IPS DF 4.7 (cell line): ENCODE measurements at regions not wholly inside any gene's neighbourhood (a gene's known extent, or its start where the extent isn't known, plus 50 kb on each side); places are given as distances from the start of the nearest gene placed in this dataset.
"Not testable (repeated sequence)": the region's sequence is repeated elsewhere in the genome, so short reads cannot be mapped to it uniquely, and the experiment has no call there.

Experiments used
- DNase-seq: peaks from one replicate; pipeline ENCODE4 v3.0.0-alpha.2; 2013; ENCODE audit warnings: low spot score; ENCODE audit errors: extremely low read depth

DNA sequence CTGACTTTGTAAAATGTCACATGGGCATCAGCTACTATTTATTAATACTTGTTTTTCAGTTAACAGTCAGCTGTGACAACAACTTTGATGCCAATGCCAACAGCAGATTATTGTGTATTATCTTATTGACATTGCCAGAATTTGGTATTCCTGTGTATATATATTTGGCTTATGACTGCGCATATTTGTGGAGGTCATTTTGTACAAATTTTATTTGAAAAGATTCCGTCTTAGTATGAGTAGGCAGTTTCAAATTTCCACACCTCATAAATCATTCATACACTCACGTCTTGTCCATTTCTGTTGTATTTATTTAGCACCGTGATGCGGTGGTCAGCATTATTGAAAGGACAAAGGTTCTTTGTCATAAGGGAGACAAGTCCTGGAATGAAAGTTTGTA is 558.2 kb upstream of the NDST4 start:
- DNase-seq = no peak

DNA sequence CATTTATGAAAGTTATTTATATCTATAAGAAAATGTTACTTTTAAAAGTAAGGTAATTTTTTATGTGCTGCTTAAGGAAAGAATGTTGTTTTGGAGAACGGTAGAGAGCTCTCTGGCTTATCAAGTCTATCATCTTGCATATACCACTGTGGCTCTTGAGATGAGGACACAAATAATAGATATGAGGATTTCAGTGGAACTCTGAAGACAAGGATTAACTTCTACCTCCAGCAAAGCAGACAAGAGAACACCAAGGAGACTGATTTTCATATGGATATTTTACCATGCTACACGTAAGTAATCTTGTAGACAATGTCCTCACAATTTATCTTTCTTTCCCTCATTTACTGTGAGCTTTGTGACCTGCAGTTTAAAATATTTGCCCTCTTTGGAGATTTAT is 557.5 kb upstream of the NDST4 start:
- no peak for DNase-seq

DNA sequence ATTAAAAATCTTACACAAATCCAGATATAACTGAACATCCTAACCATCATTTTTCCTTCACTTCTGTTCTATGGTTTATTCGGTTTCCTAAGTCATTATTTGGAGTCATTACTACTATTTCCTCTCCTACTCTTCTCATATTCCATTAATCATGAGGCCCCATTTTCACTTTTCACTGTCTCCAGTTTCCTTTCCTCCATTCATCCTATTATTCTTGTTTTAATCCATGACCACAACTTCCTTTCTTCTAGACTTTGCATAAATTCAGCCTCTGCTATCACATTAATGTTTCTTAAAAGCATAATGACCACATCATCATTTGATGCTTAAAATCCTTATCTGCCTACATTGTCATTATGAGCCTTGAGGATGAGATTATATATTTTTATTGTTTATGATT is 555.0 kb upstream of the NDST4 start:
- no peak for DNase-seq

DNA sequence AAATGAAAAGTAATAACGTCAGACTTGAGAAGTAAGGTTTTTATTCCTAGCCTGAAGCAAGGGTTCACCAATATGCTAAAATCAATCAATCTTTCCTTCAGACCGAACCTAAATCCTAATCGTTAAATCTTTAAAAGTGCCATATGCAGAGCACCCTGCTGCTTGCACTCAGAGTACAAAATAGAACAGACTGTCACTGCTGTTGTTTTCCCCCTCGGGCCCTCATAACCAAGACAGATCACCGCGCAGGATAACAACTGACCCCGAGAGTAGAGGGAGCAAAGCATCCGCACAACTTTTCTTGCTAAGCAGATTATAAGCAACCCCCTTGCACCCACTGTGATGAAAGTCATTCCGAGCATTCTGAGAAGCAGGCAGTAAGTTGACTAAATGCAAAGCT is 550.9 kb upstream of the NDST4 start:
- no peak for DNase-seq

DNA sequence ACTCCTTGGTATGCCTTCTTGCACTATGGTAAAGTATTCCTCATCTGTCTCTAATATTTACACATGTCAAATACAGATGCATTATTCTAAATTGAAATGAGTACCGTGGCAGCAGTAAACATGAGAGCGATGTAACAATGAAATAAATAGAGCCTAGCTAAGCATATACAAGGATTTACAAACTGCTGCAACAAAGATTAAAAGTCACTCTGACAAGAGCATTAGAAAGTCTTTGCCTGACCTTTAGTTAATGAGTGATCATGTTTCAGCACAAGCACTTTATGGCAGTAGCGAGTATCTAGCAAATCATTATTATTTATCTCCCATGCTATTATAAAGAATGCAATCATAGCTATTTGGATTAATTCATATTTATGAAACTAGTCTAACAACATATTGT is 547.0 kb upstream of the NDST4 start:
- no peak for DNase-seq

DNA sequence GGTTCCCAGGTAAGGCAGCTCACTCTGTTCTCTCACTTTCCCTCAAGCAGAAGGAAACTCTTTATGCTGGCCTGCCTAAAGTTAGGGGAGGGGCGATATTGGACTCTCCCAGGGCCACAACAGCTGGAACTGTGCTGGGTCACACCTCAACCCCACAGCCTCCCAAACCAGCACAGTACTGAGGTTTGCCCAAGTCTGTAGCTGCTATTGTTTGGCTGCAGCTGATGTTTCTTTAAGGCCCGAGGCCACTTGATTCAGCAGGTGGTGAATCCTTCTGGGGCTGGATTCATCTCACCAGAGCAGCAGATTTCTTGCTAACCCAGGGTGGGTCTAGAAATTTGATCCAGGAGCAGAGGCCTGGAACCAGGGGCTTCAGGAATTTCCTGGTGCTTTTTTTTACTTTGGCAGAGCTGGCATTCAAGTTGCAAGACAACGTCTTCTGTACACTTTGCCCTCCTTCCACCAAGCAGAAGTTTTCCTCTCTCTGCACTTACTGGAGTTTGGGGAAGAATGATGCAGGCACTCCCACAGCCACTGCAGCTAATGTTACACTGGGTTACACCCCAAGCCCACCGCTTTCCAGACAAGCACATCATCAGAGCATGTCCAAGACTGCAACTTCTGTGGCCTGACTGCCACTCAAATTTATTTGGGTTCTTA is 544.7 kb upstream of the NDST4 start:
- DNase-seq = no peak

DNA sequence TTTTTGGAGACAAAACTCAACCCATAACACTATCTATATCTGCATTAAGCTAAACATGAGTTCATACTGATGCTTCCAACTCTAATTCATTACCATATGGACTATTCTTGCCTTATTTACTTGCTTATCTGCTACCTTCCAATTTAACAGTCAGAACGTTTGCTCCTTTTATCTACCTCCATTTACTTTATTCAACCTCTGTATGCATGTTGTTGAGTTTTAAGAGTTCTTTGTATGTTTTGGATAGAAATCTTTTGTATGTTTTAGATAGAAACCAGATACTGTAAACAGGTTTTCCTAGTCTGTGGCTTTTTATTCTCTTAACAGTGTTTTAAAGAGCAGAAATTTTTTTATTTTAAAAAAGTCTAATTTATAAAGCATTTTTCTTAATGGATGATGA is 542.2 kb upstream of the NDST4 start:
- DNase-seq = no peak

DNA sequence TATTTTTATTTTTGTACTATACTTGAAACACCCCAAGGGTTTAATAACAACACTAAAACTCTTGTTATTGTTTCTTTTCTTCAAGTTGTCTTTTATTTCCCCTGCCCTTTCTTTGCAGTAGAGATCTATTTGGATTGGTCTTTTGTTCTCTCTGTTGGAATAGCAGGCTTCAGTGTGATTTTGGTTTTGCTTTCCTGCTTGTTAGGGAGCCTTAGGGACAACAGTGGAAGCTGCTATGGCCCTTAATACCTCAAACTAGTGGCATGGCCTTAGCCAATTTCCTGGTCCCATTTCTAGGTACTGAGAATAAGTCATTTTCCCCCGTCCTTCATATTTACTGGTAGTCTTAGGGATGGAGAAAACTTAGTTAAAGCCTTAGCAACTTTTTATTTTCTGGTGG is 535.4 kb upstream of the NDST4 start:
- no peak for DNase-seq

DNA sequence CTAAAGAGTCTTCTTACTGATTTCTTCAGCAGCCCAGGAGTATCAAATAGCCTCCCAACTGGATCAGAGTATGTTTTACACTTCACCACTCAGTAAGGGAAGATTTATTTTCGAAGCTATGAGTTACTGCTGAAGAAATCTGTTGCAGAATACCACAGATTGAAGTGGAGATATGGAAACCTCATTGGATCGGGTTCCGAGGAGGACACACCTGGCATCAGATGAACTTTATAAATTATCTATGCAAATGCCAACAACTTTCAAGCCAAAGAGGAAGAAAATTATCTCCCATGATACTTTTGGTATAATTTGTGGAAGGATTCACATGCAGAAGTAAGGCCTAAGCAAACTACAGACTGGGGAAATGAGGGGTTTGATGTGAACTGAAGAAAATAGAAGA is 515.9 kb upstream of the NDST4 start:
- DNase-seq = no peak

DNA sequence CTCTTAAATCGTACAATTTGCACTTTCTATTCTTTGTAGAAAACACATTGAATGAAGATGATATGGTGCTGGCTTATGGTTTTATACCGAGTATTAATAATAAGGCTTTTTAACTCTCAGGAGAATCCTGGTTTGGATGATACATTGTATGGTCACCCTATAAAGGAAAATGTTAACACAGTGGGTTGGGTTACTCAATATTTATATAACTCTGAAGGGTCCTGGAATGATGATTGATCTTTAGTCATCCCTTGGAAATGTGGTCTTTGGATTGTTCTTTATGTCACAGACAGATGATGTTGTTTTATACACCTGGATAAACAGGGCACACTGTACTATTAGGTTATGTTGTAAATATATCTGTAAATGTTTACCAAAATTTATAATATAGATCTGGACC is 496.2 kb upstream of the NDST4 start:
- no peak for DNase-seq

DNA sequence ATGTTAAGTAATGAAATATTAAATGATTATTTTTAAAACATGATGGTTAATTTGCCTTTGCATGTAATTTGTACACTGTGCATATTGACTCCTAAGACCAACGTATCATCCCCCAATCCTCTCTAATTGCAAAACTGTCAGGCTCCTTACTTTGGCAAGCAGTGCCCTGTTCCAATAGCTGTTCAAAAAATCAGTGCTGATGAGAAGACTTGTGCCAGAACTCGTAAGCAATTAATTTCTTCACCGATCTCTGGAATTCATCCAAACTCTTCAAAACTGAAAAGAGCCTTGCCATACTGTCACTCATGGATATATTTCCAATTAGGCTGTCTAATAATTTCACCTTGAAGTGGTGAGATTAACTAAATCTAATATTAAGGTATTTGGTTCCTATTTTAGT is 493.9 kb upstream of the NDST4 start:
- no peak for DNase-seq

DNA sequence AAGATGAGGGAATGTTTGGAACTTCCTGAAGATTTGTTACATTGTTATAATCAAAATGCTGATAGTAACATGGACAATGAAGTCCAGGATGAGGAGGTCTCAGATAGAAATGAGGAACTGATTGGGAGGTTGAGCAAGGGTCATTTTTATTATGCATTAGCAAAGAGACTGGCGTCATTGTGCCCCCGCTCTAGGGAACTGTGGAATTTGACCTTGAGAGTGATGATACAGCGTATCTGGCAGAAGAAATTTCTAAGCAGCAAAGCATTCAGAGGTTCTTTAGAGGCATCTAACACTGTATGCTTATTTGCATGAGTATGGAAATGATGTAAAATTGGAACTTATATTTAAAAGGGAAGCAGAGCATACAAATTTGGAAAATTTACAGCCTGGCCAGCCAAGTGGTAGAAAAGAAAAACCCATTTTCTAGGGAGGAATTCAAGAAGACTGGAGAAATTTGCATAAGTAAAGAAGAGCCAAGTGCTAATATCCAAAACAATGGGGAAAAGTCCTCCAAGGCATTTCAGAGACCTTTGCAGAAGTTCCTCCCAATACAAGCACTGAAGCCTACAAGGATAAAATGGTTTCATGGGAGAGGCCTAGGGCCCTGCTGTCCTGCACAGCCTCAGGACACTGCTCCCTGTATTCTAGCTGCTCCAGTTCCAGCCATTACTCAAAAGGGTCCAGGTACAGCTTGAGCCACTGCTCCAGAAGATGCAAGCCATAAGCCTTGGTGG is 483.0 kb upstream of the NDST4 start:
- peak; percentile 53 for DNase-seq

DNA sequence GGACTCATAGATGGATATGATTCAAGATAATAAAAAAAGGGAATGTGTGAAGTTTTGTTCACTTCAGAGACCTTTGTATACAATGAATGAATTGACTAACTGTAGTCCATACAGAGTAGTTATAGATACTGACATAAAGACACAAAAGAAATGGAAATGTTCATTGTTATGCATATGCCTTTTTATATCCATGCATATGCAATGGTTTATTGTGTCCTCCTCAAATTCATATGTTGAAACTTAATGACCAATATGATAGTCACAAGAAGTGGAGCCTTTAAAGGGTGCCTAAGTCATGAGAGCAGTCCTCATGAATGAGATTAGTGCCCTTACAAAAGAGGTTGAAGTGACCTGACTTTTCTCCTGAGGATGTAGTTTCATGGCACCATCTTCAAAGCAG is 467.5 kb upstream of the NDST4 start:
- DNase-seq = no peak

DNA sequence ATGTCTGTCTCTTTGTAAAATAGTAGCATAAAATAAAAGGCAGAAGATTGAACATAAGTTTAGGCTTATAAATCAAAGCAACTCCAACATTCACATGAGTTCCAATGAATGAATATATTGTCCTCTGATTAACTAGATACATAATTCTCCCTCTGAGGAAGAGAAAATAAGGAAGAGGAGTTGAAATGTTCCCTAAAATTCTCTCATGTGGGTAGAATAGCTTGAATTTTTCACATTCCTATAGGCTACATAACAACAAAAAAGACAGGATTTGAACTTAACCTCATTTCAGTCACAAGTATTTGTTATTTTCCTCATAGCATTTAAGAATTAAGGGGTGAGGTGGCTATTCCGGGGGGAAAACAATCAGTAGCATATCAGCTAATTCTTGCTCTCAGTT is 462.4 kb upstream of the NDST4 start:
- DNase-seq = no peak

DNA sequence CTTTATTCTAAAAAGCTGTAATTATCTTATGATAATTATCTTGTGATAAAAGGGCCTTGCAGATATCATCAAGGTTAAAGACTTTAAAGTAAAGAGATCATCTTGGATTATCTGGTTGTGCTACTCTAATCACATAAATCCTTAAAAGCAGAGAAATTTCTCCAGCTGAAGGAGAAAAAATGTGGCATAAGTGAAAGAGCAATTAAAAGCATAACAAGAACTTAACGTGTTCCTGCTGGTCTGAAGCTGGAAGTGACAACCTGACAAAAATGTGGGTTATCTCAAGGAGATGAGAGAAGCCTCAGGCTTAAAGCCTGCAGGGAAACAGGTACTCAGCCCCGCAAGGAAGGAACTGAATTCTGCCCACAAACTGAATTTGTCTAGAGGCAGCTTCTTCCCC is 449.1 kb upstream of the NDST4 start:
- DNase-seq = no peak

DNA sequence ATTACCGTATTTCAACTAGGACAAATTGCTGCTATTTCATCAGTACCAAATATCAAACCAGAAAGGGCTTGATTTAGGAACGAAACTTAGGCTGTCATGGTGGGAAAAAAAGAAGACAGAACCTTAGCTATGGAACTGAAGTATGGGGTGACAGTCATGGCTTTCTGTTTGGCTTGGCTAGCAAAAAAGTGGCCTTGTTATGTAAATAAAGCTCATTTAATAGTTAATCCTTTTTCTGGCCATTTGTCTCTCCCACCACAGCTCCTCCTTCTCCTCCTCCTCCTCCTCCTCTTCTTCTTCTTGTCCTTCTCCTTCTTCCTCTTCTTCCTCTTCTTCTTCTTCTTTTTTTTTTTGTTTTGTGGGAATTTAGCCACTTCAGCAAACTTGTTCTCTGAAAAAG is 434.7 kb upstream of the NDST4 start:
- DNase-seq = no peak

DNA sequence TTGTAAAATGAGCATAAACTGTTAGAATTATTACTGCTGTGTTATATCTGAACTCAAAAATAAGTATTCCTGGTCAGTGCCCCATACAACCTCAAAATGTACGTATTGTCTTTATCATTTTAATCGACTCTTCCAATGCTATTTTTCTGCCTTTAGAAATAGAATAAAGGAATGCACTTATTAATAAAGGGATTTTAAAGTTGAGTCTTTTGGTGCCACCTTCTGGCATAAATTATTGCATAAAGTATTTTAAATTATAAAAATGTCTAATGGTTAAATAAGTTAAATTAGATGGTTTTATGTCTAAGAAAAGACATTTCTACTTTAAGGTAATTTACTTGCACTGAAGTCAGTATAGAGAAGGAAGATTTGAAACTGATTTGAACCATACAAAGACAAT is 424.0 kb upstream of the NDST4 start:
- DNase-seq = no peak

DNA sequence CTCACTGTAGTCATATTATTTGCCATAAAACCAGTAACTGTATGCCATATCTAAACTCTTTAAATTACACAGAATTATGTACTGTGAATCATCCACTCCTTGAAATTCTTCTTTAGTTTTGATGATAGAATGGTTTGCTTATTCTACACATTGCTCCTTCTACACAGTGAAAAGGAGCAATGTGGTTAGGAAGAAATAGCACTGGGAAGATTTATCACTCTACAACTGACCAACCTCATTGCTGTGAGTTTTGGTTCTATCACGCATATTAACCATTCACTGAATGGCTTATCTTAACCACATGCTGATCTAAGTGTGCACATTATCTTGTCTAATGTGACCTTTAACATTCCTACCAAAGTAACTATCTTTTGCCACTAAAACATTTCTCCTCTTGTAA is 415.7 kb upstream of the NDST4 start:
- DNase-seq = no peak

DNA sequence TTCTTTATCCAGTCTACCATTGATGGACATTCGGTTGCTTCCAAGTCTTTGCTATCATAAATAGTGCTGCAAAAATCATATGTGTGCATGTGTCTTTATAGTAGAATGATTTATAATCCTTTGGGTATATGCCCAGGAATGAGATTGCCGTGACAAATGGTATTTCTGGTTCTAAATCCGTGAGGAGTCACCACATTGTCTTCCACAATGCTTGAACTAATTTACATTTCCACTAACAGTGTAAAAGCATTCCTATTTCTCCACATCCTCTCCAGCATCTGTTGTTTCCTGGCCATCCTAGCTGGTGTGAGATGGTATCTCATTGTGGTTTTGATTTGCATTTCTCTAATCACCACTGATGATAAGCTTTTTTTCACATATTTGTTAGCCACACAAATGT is 406.1 kb upstream of the NDST4 start:
- not testable (repeated sequence) for DNase-seq

DNA sequence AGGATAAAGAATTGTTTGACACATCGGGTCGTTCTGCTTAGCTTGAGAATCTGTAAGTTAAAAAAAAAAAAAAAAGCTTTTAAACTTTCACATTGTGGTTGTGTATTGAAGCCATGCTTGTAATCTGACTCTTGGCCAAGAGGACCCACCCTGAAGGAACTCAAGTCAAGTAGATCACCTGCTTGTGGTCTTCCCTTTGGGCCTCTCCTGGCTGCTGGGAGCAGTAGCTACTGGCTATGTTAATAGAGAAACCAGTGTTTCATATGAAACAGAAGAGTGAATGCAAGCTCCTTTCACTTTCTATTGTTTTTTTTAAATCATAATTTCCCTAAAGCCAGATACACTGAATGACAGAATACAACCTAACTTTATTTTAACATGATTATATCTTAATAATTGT is 402.4 kb upstream of the NDST4 start:
- no peak for DNase-seq

DNA sequence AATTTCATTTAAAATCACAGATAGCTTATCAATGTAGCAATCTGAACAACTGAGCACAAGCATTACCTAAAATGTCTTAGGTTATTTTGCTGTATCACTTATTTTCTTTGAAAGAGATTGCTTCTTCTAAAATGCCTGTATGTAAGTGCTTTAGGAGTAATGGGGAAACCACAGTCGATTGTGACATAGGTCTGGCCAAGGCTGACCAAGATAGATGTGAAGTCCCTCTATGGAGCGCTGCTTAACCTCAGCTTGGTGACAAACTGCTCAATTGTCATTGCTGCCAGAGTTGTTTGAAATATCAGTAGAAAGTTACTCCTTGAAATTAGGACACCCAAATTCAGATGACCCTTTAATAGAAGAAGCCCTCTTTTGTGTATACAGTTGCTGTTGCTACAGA is 401.9 kb upstream of the NDST4 start:
- no peak for DNase-seq

DNA sequence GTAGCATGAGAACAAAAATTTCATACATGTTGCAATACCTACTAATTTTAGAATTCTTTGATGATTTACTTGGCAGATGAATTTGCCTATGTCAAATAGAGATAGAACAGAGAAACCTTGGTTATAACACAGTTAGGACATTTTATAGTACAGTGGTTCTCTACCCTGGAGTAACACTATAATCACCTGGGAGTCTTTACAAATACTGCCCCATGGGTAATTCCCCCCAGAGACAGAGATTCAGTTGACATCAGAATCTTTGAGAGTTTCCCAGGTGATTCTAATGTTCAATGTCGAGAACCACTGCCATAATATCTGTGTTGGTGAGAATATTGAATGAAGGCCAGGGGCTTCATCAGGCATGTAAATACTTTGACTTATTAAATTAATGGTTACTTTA is 401.3 kb upstream of the NDST4 start:
- DNase-seq = no peak

DNA sequence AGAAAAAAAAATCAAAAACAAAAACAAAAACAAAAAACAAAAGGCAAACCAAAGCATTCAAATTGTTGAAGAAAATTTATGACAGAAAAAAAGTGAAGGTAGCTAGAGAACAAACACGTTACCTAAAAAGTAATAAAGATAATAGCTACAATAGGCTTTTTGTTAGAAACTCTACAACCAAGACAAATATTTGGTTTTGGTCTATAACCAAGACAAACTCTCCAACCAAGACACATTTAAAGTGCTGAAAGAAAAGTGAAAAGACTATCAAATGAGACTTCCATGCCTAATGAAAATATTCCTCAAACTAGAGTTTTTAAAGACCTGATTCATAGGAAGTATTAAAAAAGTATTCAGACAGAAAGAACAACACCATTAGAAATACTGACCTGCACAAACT is 391.9 kb upstream of the NDST4 start:
- DNase-seq = no peak

DNA sequence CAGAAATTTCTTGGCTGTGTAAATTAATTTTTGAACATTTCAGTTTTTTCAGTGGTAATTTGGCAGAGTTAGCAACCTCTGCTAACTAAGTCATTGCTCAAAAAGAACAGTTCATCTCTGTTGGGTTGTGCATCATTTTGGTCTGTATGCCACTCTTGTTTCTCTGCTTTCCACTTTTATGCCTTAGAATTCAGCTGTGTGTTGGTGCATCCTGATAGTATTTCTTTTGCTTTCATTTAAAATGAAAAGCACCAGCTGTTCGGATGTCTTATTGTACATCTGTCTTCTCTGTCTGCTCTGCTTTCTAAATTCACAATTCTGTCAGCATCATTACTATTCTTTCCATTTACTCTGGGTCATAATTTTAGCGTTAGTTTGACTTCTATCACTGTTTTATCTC is 388.2 kb upstream of the NDST4 start:
- no peak for DNase-seq
